SH-SY5Y (cell line): ENCODE measurements at regions not wholly inside any gene's neighbourhood (a gene's known extent, or its start where the extent isn't known, plus 50 kb on each side); places are given as distances from the start of the nearest gene placed in this dataset.

Experiments used
- GATA2 ChIP-seq: IDR thresholded peaks from 2 replicates; pipeline ENCODE4 v1.6.1; 2011; ENCODE audit warnings: mild to moderate bottlenecking, low read depth, low read length
- GATA3 ChIP-seq: IDR thresholded peaks from 2 replicates; pipeline ENCODE4 v1.6.1; 2011; ENCODE audit warnings: low read depth, mild to moderate bottlenecking, low read length, moderate library complexity

- TF ChIP-seq GATA2 (peak; percentile 92), GATA3 (peak; percentile 98)
Observed at GRCh38 chr1:218517459-218517858, 172.3 kb downstream of the TGFB2 start.
